Tibial nerve (tissue), 3 donors: ENCODE measurements at regions not wholly inside any gene's neighbourhood (a gene's known extent, or its start where the extent isn't known, plus 50 kb on each side); places are given as distances from the start of the nearest gene placed in this dataset.

ENCODE experiments used
- POLR2A ChIP-seq, 2 donors: fragments of 450-650 bp; IDR thresholded peaks; one replicate each; pipeline ENCODE4 v1.6.1; 2017; ENCODE audit warnings: antibody characterized with exemption in 2 of 2, mild to moderate bottlenecking in 2 of 2, moderate library complexity in 2 of 2
- TF ChIP-seq, protein P1 (sequence below), 5 experiments: fragments of 200-600 bp in 3 of 5; fragments of 450-650 bp in 2 of 5; sonication (generic) in 3 of 5; IDR thresholded peaks; one replicate each; pipeline ENCODE4 v1.5.1; 2016 to 2019; ENCODE audit warnings: antibody characterized with exemption in 5 of 5, mild to moderate bottlenecking in 3 of 5, moderate library complexity in 2 of 5

- no peak for TF ChIP-seq POLR2A (IDR thresholded peaks at IDR 0.05)
- TF ChIP-seq, protein P1, sequence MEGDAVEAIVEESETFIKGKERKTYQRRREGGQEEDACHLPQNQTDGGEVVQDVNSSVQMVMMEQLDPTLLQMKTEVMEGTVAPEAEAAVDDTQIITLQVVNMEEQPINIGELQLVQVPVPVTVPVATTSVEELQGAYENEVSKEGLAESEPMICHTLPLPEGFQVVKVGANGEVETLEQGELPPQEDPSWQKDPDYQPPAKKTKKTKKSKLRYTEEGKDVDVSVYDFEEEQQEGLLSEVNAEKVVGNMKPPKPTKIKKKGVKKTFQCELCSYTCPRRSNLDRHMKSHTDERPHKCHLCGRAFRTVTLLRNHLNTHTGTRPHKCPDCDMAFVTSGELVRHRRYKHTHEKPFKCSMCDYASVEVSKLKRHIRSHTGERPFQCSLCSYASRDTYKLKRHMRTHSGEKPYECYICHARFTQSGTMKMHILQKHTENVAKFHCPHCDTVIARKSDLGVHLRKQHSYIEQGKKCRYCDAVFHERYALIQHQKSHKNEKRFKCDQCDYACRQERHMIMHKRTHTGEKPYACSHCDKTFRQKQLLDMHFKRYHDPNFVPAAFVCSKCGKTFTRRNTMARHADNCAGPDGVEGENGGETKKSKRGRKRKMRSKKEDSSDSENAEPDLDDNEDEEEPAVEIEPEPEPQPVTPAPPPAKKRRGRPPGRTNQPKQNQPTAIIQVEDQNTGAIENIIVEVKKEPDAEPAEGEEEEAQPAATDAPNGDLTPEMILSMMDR (IDR thresholded peaks at IDR 0.05), result no peak
These were observed 132.9 kb upstream of the DST start for GRCh38 chr6:56775498-56776166.
